GM23248 (cell line): ENCODE measurements at regions not wholly inside any gene's neighbourhood (a gene's known extent, or its start where the extent isn't known, plus 50 kb on each side); places are given as distances from the start of the nearest gene placed in this dataset.
"Not testable (repeated sequence)": the region's sequence is repeated elsewhere in the genome, so short reads cannot be mapped to it uniquely, and the experiment has no call there.

Source experiments
- DNase-seq: peaks from one replicate; pipeline ENCODE4 v3.0.0-alpha.2; 2015
- H2AFZ ChIP-seq: fragments of 200-600 bp; sonication (generic); 2 replicates; pipeline ENCODE4 v1.6.1; 2016; ENCODE audit warnings: antibody characterized with exemption
- H3F3A ChIP-seq: fragments of 200-600 bp; sonication (generic); 2 replicates; pipeline ENCODE4 v1.6.1; 2016; ENCODE audit warnings: mild to moderate bottlenecking, antibody characterized with exemption, mixed run types; ENCODE audit not compliant: insufficient read depth
- H3K27ac ChIP-seq: fragments of 200-600 bp; sonication (generic); 2 replicates; pipeline ENCODE4 v1.5.1; 2016; ENCODE audit warnings: mild to moderate bottlenecking
- H3K27me3 ChIP-seq: fragments of 200-600 bp; sonication (generic); replicated peaks from 2 replicates; pipeline ENCODE4 v1.6.1; 2016; ENCODE audit warnings: mild to moderate bottlenecking; ENCODE audit not compliant: insufficient read depth
- H3K36me3 ChIP-seq: fragments of 200-600 bp; sonication (generic); 2 replicates; pipeline ENCODE4 v1.6.1; 2016; ENCODE audit warnings: low read depth, mild to moderate bottlenecking
- H3K4me1 ChIP-seq: fragments of 200-600 bp; sonication (generic); 2 replicates; pipeline ENCODE4 v1.6.1; 2016; ENCODE audit warnings: mild to moderate bottlenecking; ENCODE audit not compliant: insufficient read depth
- H3K4me2 ChIP-seq: fragments of 200-600 bp; sonication (generic); one replicate; pipeline ENCODE4 v1.6.1; 2016; ENCODE audit warnings: mild to moderate bottlenecking; ENCODE audit not compliant: unreplicated experiment
- H3K4me3 ChIP-seq: fragments of 200-600 bp; sonication (generic); 2 replicates; pipeline ENCODE4 v1.5.1; 2016; ENCODE audit warnings: mild to moderate bottlenecking
- H3K79me2 ChIP-seq: fragments of 200-600 bp; sonication (generic); 2 replicates; pipeline ENCODE4 v1.6.1; 2016; ENCODE audit warnings: mild to moderate bottlenecking; ENCODE audit not compliant: insufficient read depth
- H3K9ac ChIP-seq: fragments of 200-600 bp; sonication (generic); 2 replicates; pipeline ENCODE4 v1.6.1; 2016; ENCODE audit warnings: mild to moderate bottlenecking
- H3K9me2 ChIP-seq: fragments of 200-600 bp; sonication (generic); 2 replicates; pipeline ENCODE4 v1.6.1; 2016; ENCODE audit warnings: mixed run types, mild to moderate bottlenecking, moderate library complexity; ENCODE audit not compliant: insufficient read depth
- H3K9me3 ChIP-seq: fragments of 200-600 bp; sonication (generic); one replicate; pipeline ENCODE4 v1.6.1; 2017; ENCODE audit warnings: low read depth
- H4K20me1 ChIP-seq: fragments of 200-600 bp; sonication (generic); 2 replicates; pipeline ENCODE4 v1.6.0; 2016; ENCODE audit not compliant: insufficient read depth
- EZH2 ChIP-seq: fragments of 200-600 bp; sonication (generic); IDR thresholded peaks from 2 replicates; pipeline ENCODE4 v1.6.1; 2018; ENCODE audit warnings: antibody characterized with exemption, mild to moderate bottlenecking; ENCODE audit not compliant: insufficient read depth, poor library complexity, severe bottlenecking
- EZH2phosphoT487 ChIP-seq: fragments of 200-600 bp; sonication (generic); IDR thresholded peaks from 2 replicates; pipeline ENCODE4 v1.6.1; 2018; ENCODE audit warnings: antibody characterized with exemption, moderate library complexity, mild to moderate bottlenecking, low read depth; ENCODE audit not compliant: insufficient read depth
- WGBS, 2 experiments: methylation state at CpG; one replicate each; pipeline ENCODE4 v1.1.6; 2015 to 2017; ENCODE audit warnings: low lambda C conversion rate in 2 of 2, low coverage in 1 of 2; ENCODE audit errors: missing lambda C conversion rate in 2 of 2; 5-methylcytosine and 5-hydroxymethylcytosine counted together
- in situ Hi-C: fragments of 300-500 bp; cut with MboI; formaldehyde crosslinking; loops from 2 replicates; pipeline ENCODE4 v1.15.0; 2020

DNA sequence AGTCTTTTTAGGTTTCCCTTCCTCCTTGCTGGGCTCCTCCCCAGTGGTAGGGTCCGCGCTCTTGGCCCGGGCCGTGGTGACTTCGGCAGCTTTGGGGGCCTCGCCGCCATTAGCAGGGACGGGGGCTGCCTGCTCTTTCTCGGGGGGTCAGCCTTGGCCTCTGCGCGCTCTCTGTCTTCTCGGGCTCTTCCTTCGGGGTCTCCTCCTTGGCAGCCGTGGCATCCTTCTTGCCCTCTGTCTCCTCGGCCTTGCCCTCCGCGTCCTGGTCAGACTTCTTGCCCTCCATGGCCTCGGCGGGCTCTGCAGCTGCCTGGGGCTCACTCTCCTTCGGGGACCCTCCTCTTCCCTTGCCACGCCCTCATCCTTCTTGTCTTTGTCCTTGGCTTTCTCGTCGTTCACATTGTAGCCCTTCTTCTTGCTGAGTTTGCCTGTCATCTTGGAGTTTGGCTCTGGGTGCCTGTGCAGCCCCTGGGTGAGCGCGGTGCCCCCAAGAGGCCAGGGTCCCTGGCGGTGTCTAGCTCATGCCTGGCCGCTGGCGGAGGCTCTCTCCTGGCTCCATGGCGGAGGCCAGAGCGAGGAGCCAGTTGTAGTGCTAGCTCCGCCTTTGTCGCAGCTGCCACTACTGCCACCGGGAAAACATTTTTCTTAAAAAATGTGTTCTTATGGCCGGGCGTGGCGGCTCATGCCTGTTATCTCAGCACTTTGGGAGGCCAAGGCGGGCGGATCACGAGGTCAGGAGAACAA lies 283.0 kb upstream of the SGCG start:
- H4K20me1 ChIP-seq, result no peaks in the 10 kb centered on the region
- no peaks in the 10 kb centered on the region for H3K36me3 ChIP-seq
- H3K27ac ChIP-seq, result no peak overlapping the region
- H3K27me3 ChIP-seq, result no peaks in the 10 kb centered on the region; the same call in 1 of the 2 replicates
- in situ Hi-C loops, result no loop called here
- H3K9ac ChIP-seq, result no peak overlapping the region
- no peak for DNase-seq
- no peaks in the 10 kb centered on the region for H3F3A ChIP-seq
- H3K4me1 ChIP-seq, result no peaks in the 10 kb centered on the region
- TF ChIP-seq EZH2 (no peak), EZH2phosphoT487 (no peak)
- H3K9me3 ChIP-seq, result no peaks in the 10 kb centered on the region
- H3K4me2 ChIP-seq, result no peak overlapping the region
- WGBS, 2 experiments, result 68 to 75% methylated on average over 31 to 39 of the region's 39 CpGs
- H2AFZ ChIP-seq, result no peak overlapping the region
- no peak overlapping the region for H3K4me3 ChIP-seq
- H3K9me2 ChIP-seq, result no peaks in the 10 kb centered on the region
- H3K79me2 ChIP-seq, result no peaks in the 10 kb centered on the region

DNA sequence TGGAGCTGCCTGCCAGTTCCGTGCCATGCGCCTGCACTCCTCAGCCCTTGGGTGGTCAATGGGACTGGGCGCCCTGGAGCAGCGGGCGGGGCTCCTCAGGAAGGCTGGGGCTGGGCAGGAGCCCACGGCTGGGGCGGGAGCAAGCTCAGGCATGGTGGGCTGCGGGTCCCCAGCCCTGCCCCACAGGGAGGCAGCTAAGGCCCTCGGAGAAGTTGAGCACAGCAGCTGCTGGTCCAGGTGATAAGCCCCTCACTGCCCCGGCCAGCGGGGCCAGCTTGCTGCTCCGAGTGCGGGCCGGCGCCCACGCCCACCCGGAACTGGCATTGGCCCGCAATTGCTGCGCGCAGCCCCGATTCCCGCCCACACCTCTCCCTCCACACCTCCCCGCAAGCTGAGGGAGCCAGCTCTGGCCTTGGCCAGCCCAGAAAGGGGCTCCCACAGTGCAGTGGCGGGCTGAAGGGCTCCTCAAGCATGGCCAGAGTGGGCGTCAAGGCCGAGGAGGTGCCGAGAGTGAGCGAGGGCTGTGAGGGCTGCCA lies 280.3 kb upstream of the SGCG start:
- H3K9me3 ChIP-seq, H3K4me3 ChIP-seq, H3K9me2 ChIP-seq, H3K4me2 ChIP-seq, in situ Hi-C loops, H3K9ac ChIP-seq, H3K4me1 ChIP-seq, H3K79me2 ChIP-seq, H3F3A ChIP-seq, H3K36me3 ChIP-seq, H3K27ac ChIP-seq, H4K20me1 ChIP-seq, DNase-seq, H3K27me3 ChIP-seq, H2AFZ ChIP-seq: not testable (repeated sequence)
- WGBS, 2 experiments, result 76 to 78% methylated on average over 17 to 24 of the region's 28 CpGs

DNA sequence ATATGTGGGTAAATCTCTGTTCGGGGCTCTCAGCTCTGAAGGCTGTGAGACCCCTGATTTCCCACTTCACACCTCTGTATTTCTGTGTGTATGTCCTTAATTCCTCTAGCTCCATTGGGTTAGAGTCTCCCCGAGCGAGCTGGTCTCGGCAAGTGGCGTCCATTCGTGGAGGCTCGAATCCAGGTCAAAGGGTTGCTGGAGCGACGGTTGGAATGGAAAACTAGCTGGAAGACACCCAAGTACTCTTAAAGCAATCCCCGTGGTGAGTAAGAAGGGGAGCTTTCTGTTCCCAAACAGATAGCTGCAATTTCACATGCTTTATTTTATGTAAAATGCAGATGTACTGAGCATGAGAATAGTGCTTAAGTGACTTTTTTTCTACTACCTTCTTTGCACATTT lies 277.5 kb upstream of the SGCG start:
- TF ChIP-seq EZH2, result no peak
- TF ChIP-seq EZH2phosphoT487, result no peak
- 72% methylated on average over 10 of the region's 10 CpGs for WGBS, 2 experiments
- no peaks in the 10 kb centered on the region for H3K27me3 ChIP-seq
- no peak for DNase-seq
- H3F3A ChIP-seq, result no peaks in the 10 kb centered on the region
- no peak overlapping the region for H2AFZ ChIP-seq
- no peak overlapping the region for H3K4me3 ChIP-seq
- no peaks in the 10 kb centered on the region for H3K9me3 ChIP-seq
- no peaks in the 10 kb centered on the region for H3K9me2 ChIP-seq
- no peak overlapping the region for H3K4me2 ChIP-seq
- no peaks in the 10 kb centered on the region for H3K79me2 ChIP-seq
- in situ Hi-C loops, result no loop called here
- H3K27ac ChIP-seq, result no peak overlapping the region
- H3K4me1 ChIP-seq, result no peaks in the 10 kb centered on the region
- no peaks in the 10 kb centered on the region for H4K20me1 ChIP-seq
- H3K36me3 ChIP-seq, result no peaks in the 10 kb centered on the region
- H3K9ac ChIP-seq, result no peak overlapping the region

DNA sequence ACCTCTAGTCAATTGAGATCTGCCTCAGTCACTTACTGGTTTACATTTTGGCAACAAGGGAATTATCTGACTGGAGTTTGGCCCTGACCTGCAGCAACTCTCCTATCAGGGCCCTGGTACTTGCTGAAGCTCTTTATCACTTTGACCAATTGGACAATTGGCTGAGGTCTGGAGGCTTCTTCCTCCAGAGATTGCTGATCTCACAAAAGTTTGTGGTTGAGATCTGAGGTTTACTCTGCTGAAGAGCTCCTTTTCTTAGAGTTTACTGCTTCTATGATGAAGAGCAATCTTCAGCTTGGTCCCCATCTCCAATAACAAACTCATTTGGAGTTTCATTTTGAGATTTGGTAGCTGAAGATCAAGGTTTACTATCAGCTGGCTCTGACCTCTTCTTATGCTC lies 276.9 kb upstream of the SGCG start:
- Histone ChIP-seq H3K27me3 (no peaks in the 10 kb centered on the region), H3K4me3 (no peak overlapping the region), H3K79me2 (no peaks in the 10 kb centered on the region), H3K9me3 (no peaks in the 10 kb centered on the region), H3K9ac (no peak overlapping the region), H3K4me2 (no peak overlapping the region), H3K27ac (no peak overlapping the region), H3K9me2 (no peaks in the 10 kb centered on the region), H2AFZ (no peak overlapping the region), H3K36me3 (no peaks in the 10 kb centered on the region), H3K4me1 (no peaks in the 10 kb centered on the region), H4K20me1 (no peaks in the 10 kb centered on the region), H3F3A (no peaks in the 10 kb centered on the region)
- TF ChIP-seq EZH2, result no peak
- TF ChIP-seq EZH2phosphoT487, result no peak
- in situ Hi-C loops, result no loop called here
- DNase-seq, result no peak
